GM12892 (cell line): ENCODE measurements at regions not wholly inside any gene's neighbourhood (a gene's known extent, or its start where the extent isn't known, plus 50 kb on each side); places are given as distances from the start of the nearest gene placed in this dataset.

Source experiments
- POLR2A ChIP-seq: IDR thresholded peaks from 2 replicates; pipeline ENCODE4 v1.6.1; 2011; ENCODE audit warnings: low read depth, low read length, control low read depth
- POLR2AphosphoS5 ChIP-seq: IDR thresholded peaks from 2 replicates; pipeline ENCODE4 v1.6.1; 2011; ENCODE audit warnings: low read depth, low read length, control low read depth

- TF ChIP-seq POLR2AphosphoS5: no peak
- no peak for TF ChIP-seq POLR2A
Measured at GRCh38 chr14:53355581-53356112, 202.5 kb upstream of the DDHD1 start.
